NOMO-1 treated with dmso at 0.1 percent for 144 hours (cell line): ENCODE measurements at regions not wholly inside any gene's neighbourhood (a gene's known extent, or its start where the extent isn't known, plus 50 kb on each side); places are given as distances from the start of the nearest gene placed in this dataset.
"Not testable (repeated sequence)": the region's sequence is repeated elsewhere in the genome, so short reads cannot be mapped to it uniquely, and the experiment has no call there.

ENCODE experiments used
- DNase-seq: peaks from one replicate; lab custom pipeline; 2025; ENCODE audit not compliant: unreplicated experiment; lab: John Stamatoyannopoulos, UW

- no peak for DNase-seq
Observed at GRCh38 chr2:128606837-128607236, 288.2 kb upstream of the HS6ST1 start.

GRCh38 chr2:128607440-128607839 lies 288.8 kb upstream of the HS6ST1 start:
- no peak for DNase-seq

GRCh38 chr2:128607911-128608506 lies 289.3 kb upstream of the HS6ST1 start:
- no peak for DNase-seq

- no peak for DNase-seq
Observed at GRCh38 chr2:128608921-128609880, 290.5 kb upstream of the HS6ST1 start.

GRCh38 chr2:128610496-128610895 lies 291.8 kb upstream of the HS6ST1 start:
- DNase-seq: no peak

GRCh38 chr2:128611421-128612320 lies 293.0 kb upstream of the HS6ST1 start:
- no peak for DNase-seq

- DNase-seq: no peak
Observed at GRCh38 chr2:128612628-128613027, 294.0 kb upstream of the HS6ST1 start.

- DNase-seq: no peak
Observed at GRCh38 chr2:128613351-128613750, 294.7 kb upstream of the HS6ST1 start.

- no peak for DNase-seq
Observed at GRCh38 chr2:128613876-128614275, 295.2 kb upstream of the HS6ST1 start.

- not testable (repeated sequence) for DNase-seq
Observed at GRCh38 chr2:128614907-128615306, 296.2 kb upstream of the HS6ST1 start.

- no peak for DNase-seq
Observed at GRCh38 chr2:128615571-128615970, 296.9 kb upstream of the HS6ST1 start.

GRCh38 chr2:128617029-128617590 lies 298.4 kb upstream of the HS6ST1 start:
- no peak for DNase-seq

- no peak for DNase-seq
Observed at GRCh38 chr2:128617661-128618060, 299.0 kb upstream of the HS6ST1 start.

GRCh38 chr2:128618642-128619041 lies 300.0 kb upstream of the HS6ST1 start:
- DNase-seq: no peak

GRCh38 chr2:128619471-128620325 lies 301.0 kb upstream of the HS6ST1 start:
- DNase-seq: no peak

GRCh38 chr2:128621074-128621473 lies 302.4 kb upstream of the HS6ST1 start:
- no peak for DNase-seq

GRCh38 chr2:128622371-128622770 lies 303.7 kb upstream of the HS6ST1 start:
- no peak for DNase-seq

- DNase-seq: no peak
Observed at GRCh38 chr2:128622955-128623620, 304.4 kb upstream of the HS6ST1 start.
